RKO (cell line): ENCODE measurements at regions not wholly inside any gene's neighbourhood (a gene's known extent, or its start where the extent isn't known, plus 50 kb on each side); places are given as distances from the start of the nearest gene placed in this dataset.
"Not testable (repeated sequence)": the region's sequence is repeated elsewhere in the genome, so short reads cannot be mapped to it uniquely, and the experiment has no call there.

Experiments
- DNase-seq: peaks from one replicate; pipeline ENCODE4 v3.0.0-alpha.2; 2016; ENCODE audit warnings: low spot score

DNA sequence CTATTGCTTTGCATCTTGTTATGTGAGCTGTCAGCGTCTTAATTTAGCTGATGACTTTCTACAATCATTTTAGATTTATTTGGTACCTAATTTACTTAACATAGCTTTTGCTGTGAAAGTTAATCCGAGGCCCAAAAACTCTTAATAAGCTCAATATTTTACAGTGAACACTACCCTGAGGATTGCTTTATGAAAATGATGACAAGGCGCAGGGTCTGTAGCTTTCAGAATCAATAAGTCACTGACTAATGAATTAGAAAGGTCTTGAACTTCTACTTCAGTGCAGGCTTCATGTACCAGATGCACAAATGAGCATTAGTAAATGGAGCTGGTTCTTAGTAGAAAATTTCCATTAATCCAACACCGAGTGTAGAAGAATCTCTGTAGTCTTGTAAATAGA is 81.4 kb upstream of the ZNF366 start:
- DNase-seq = no peak

DNA sequence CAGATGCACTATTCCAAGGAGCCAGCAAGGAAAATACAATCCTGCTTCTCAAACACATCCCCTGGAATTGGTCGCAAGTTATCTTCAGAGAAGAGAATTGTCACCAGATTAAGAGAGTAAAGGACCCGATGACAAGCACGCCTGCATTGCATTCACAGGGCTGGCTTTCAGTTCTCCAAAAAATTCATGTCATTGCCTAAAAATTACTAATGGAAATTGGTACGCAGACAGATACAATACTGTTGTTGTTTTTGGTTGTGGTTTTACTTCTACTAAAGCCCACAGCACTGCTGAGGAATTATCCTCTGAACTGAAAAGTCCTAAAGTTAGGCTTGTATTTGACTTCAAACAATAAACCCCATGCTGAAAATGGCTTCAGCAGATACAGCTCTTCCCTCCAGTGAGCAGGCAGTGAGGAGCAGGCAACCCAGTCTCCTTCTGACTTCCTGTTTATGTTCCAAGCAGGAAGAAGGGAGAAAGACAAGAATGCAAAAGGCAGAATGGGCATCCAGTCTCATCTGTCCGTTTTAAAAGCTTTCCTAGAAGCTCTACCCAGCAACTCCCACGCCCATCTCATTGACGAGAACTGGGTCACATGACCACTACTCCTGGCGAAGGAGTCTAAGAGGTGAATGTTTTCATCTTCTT is 80.6 kb upstream of the ZNF366 start:
- no peak for DNase-seq

GRCh38 chr5:72586788-72587530 is 79.7 kb upstream of the ZNF366 start:
- no peak for DNase-seq

GRCh38 chr5:72584466-72584865 is 77.3 kb upstream of the ZNF366 start:
- DNase-seq = no peak

DNA sequence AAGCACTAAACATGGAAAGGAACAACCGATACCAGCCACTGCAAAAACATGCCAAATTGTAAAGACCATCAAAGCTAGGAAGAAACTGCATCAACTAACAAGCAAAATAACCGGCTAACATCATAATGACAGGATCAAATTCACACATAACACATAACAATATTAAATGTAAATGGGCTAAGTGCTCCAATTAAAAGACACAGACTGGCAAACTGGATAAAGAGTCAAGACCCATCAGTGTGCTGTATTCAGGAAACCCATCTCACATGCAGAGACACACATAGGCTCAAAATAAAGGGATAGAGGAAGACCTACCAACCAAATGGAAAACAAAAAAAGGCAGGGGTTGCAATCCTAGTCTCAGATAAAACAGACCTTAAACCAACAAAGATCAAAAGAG is 72.1 kb upstream of the ZNF366 start:
- not testable (repeated sequence) for DNase-seq

- no peak for DNase-seq
Observed at GRCh38 chr5:72572236-72572765, 65.1 kb upstream of the ZNF366 start.

DNA sequence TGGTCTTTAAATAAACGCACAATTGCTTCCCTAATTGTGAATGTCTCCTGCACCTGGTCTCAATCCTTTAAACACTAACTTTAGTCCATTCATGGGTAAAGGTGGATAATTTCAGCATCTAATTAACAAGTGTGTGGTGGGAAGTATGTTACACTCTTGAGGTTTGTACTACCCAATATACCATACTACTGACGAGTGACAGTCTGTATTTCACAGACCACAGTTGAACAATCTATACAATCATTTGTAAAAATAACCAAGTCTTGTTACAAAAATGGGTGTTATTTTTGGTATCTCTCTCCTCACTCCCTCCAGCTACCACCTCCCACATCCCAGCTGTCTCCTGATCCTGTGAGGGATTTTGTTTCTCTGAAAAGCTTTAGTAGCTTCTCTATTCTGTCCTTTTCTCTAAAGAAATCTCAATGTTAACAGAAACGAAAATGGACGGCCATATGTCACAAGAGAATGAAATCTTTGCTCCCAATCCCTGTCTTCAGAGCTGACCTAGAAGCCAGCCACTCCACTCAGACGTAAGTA is 62.3 kb upstream of the ZNF366 start:
- no peak for DNase-seq

- DNase-seq = no peak
Observed at GRCh38 chr5:72566746-72567145, 59.5 kb upstream of the ZNF366 start.

DNA sequence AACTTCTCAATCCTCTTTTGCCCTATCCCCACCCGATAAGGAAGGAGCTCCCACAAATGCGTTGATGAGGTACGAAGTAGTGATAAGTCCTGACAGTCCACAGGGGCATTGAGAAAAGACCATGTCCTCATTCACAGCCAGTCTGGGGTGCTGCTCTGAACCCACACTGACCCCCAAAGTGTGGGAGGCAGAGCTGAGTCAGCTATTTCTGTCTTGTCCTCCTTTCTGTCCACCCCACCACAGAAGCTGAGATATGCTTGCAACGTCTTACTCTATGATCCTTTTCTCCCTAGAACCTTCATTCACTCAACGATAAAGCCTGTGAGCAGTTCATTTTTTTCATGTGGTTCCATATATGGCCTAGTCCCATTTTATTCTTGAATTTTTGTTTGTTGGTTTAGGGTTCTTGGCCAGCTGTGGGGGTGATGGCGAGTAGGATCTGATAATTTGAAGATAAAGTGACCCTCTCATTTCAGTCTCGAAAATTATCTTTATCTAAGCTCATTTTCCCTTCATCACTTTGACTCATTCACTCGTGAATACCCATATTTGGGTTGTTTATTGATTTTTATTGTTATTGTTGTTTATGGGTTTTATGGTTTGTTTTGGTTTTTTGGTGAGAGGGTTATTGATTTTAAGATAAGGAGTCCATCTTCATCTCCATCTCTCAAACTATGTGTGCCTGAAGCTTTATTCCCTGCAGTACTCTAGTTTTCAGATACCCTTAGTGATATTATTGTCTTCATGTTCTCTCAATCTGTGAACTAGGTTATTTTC is 58.5 kb upstream of the ZNF366 start:
- no peak for DNase-seq

DNA sequence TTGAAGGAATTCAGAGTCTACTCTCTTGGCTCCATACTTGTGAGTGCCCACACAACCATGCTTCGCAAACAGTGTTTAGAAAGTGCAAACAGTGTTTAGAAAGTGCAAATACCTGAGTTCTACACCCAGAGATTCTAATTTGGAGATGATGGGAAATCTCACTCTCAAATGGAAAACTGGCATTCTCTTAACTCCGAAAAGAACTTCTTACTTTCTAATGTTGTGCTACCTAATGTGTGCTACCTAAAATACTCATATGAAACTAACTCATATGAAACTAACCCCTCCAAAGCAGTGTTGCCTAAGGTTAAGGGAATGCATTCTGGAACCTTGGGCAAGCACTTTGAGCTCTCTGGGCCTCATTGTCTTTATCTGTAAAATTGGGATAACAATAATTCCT is 55.5 kb upstream of the ZNF366 start:
- no peak for DNase-seq

DNA sequence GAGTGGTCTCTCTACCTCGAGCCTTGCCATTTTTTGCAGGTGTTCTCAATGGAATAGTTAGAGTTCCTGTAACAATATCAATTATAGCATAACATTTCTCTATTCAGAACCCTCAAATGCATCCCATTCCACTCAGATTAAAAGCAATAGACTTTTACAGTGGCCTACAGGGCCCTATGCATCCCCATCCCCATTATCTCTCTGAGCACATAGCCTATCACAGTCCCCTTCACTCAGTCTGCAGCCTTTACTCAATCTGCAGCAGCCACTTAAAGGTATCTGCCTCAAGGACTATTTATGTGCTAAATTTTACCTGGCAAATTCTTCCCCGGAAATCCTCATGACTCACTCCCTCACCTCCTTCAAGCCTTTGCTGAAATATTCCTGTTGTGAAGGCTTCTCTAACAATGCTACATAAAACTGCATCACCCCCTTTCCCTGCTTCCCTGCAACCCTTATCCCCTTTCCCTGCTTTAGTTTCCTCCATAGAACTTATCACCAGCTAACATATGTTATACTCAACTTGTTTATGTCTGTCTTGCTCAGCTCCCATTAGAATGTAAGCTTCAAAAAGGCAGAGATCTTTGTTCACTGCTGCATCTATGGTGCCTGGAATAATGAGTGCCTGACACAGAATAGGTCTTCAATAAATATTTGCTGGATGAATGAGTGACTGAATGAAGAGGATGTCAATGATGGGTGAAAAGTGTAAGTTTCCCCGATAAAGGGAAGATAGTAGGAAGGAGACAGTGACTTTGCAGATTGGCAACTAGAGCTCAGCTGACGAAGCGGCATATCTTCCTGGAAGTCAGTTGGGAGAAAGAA is 54.1 kb upstream of the ZNF366 start:
- no peak for DNase-seq

- no peak for DNase-seq
Observed at GRCh38 chr5:72559866-72560766, 52.9 kb upstream of the ZNF366 start.

DNA sequence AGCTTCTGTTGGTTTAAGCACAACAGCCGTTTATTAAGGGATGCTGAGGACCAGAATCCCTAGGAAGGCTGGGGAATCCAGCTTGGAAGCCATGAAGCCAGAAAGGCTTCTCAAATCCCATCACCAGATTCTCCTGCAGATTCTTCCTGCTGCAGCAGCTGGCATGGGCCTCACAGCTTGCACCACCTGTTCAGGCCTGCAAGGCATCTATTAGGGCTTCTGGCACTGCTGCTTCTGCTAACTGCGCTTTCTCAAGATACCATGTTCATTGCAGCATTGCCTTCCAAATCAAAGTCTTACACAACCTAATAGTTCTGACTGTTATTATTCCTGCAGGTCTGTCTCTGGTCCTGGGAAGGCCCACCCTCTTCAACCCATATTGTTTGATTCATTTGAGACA is 51.2 kb upstream of the ZNF366 start:
- DNase-seq = no peak

GRCh38 chr5:72558046-72558336 is 50.8 kb upstream of the ZNF366 start:
- DNase-seq = no peak

DNA sequence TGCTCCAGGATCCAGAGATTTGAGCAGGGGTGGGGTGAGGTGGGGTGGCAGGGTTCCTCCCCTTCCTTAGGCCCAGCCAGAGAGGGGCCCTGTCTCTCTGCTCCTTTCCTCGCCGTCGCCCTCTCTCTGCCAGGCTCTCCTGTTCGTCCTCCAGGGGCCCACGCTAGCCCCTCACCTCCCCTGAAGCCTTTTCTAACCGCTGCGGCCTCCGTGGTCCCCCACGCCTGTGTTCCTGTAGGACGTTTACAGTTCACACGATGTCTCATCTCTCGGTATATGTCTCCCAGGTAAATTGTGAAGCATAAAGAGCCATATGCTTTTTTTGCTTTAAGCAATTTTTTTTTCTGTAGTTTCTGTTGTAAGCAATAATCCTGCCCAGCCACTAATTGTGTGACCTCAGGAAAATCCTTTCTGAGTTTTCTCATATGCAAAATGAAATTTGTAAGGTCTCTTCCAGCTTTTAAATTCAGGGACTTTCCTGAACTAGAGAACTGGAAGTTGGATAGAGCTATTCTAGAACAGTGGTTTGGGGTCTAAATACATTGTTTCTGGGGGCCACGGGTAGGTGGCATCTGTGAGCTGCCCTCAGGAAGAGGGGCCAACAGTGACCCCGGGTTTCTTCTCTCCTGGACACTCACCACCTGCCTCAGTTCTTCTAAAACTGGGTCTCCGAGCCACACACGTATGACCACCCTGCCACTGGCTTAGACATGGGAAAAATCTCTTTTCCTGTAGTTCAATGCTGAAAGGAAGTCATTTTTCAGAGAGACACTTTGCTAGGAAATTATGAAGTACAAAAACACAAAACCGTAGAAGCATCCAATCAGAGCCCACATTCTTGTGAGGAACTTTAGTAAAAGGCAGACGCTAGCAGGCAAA is 50.2 kb upstream of the ZNF366 start:
- no peak for DNase-seq
